Gastrocnemius medialis (tissue), 4 donors: ENCODE measurements at regions not wholly inside any gene's neighbourhood (a gene's known extent, or its start where the extent isn't known, plus 50 kb on each side); places are given as distances from the start of the nearest gene placed in this dataset.

Source experiments
- CTCF ChIP-seq, 5 experiments: fragments of 450-650 bp in 3 of 5; fragments of 200-600 bp in 2 of 5; sonication (generic) in 2 of 5; IDR thresholded peaks in 4 of 5; conservative IDR thresholded peaks in 1 of 5; 1 replicate in 4 of 5; 2 replicates in 1 of 5; pipeline ENCODE4 v1.5.1; 2016 to 2019; ENCODE audit warnings: antibody characterized with exemption in 5 of 5, mild to moderate bottlenecking in 3 of 5, moderate library complexity in 3 of 5
- POLR2A ChIP-seq, 2 donors: fragments of 450-650 bp; IDR thresholded peaks; one replicate each; pipeline ENCODE4 v1.6.1; 2017; ENCODE audit warnings: antibody characterized with exemption in 2 of 2, mild to moderate bottlenecking in 2 of 2, moderate library complexity in 2 of 2

GRCh38 chr1:55313903-55314302 lies 98.7 kb upstream of the USP24 start:
- TF ChIP-seq CTCF (IDR thresholded peaks at IDR 0.05 in 4 of 5, conservative IDR thresholded peaks at IDR 0.05 in 1 of 5) (no peak), POLR2A (IDR thresholded peaks at IDR 0.05) (no peak)
